CD4-positive, alpha-beta T cell treated with Interleukin-6 at 100 ng/mL for 8 hours (primary cell): ENCODE measurements at regions not wholly inside any gene's neighbourhood (a gene's known extent, or its start where the extent isn't known, plus 50 kb on each side); places are given as distances from the start of the nearest gene placed in this dataset.
"Not testable (repeated sequence)": the region's sequence is repeated elsewhere in the genome, so short reads cannot be mapped to it uniquely, and the experiment has no call there.

Experiments used
- DNase-seq: peaks from one replicate; pipeline ENCODE4 v3.0.0-alpha.2; 2020; ENCODE audit warnings: mixed read lengths, low spot score

GRCh38 chr16:86869288-86870022 is 291.1 kb downstream of the FOXL1 start:
- no peak for DNase-seq

GRCh38 chr16:86870380-86870779 is 292.0 kb downstream of the FOXL1 start:
- DNase-seq: no peak

- no peak for DNase-seq
Measured at GRCh38 chr16:86872131-86872530, 293.8 kb downstream of the FOXL1 start.

GRCh38 chr16:86872833-86873232 is 294.5 kb downstream of the FOXL1 start:
- DNase-seq: no peak

- DNase-seq: no peak
Measured at GRCh38 chr16:86874141-86874540, 295.8 kb downstream of the FOXL1 start.

- DNase-seq: no peak
Measured at GRCh38 chr16:86876499-86876898, 298.1 kb downstream of the FOXL1 start.

- DNase-seq: no peak
Measured at GRCh38 chr16:86877108-86877507, 298.8 kb downstream of the FOXL1 start.

- no peak for DNase-seq
Measured at GRCh38 chr16:86877835-86878234, 299.5 kb downstream of the FOXL1 start.

- no peak for DNase-seq
Measured at GRCh38 chr16:86878236-86879080, 300.1 kb downstream of the FOXL1 start.

GRCh38 chr16:86879268-86879667 is 300.9 kb downstream of the FOXL1 start:
- no peak for DNase-seq

- no peak for DNase-seq
Measured at GRCh38 chr16:86880316-86881117, 302.2 kb downstream of the FOXL1 start.

- no peak for DNase-seq
Measured at GRCh38 chr16:86881118-86881510, 302.8 kb downstream of the FOXL1 start.

GRCh38 chr16:86881861-86882273 is 303.5 kb downstream of the FOXL1 start:
- no peak for DNase-seq

- DNase-seq: no peak
Measured at GRCh38 chr16:86882586-86883280, 304.4 kb downstream of the FOXL1 start.

GRCh38 chr16:86883583-86884389 is 305.4 kb downstream of the FOXL1 start:
- no peak for DNase-seq

- no peak for DNase-seq
Measured at GRCh38 chr16:86884390-86884650, 306.0 kb downstream of the FOXL1 start.

GRCh38 chr16:86885139-86885538 is 306.8 kb downstream of the FOXL1 start:
- DNase-seq: no peak

- no peak for DNase-seq
Measured at GRCh38 chr16:86886651-86887050, 308.3 kb downstream of the FOXL1 start.

GRCh38 chr16:86887416-86887815 is 309.1 kb downstream of the FOXL1 start:
- DNase-seq: no peak

- DNase-seq: no peak
Measured at GRCh38 chr16:86888231-86889053, 310.1 kb downstream of the FOXL1 start.

GRCh38 chr16:86889054-86889366 is 310.7 kb downstream of the FOXL1 start:
- not testable (repeated sequence) for DNase-seq
